GM21529 (cell line): ENCODE measurements at regions not wholly inside any gene's neighbourhood (a gene's known extent, or its start where the extent isn't known, plus 50 kb on each side); places are given as distances from the start of the nearest gene placed in this dataset.
"Not testable (repeated sequence)": the region's sequence is repeated elsewhere in the genome, so short reads cannot be mapped to it uniquely, and the experiment has no call there.

Experiments used
- ATAC-seq: cut with Tn5 transposase; IDR thresholded peaks from one replicate; pipeline ENCODE4 v1.9.1; 2021; ENCODE audit not compliant: unreplicated experiment

GRCh38 chr2:7516484-7517063 is 599.4 kb downstream of the RNF144A start:
- no peak for ATAC-seq

DNA sequence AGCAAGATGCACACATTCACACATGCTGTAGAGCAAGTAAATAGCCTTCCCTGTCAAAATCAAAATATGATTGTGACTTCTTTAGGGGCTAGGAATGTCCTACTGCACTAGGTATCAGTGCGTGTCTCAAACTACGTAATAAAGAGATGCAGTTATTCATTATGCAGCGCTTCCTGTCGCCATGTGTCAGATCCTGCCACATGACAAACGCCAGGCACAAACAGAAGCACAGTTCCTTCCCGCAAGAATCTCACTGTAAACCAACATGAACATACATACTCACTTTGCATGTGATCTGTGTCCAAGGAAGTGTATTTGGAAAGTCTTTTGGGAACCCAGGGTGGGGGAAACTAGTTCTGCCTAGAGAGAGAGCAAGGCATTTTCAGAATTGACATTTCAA is 599.9 kb downstream of the RNF144A start:
- no peak for ATAC-seq

- ATAC-seq, result no peak
Measured at GRCh38 chr2:7517851-7518250, 600.6 kb downstream of the RNF144A start.

GRCh38 chr2:7523481-7524120 is 606.4 kb downstream of the RNF144A start:
- ATAC-seq, result no peak

- ATAC-seq, result no peak
Measured at GRCh38 chr2:7524195-7524594, 607.0 kb downstream of the RNF144A start.

DNA sequence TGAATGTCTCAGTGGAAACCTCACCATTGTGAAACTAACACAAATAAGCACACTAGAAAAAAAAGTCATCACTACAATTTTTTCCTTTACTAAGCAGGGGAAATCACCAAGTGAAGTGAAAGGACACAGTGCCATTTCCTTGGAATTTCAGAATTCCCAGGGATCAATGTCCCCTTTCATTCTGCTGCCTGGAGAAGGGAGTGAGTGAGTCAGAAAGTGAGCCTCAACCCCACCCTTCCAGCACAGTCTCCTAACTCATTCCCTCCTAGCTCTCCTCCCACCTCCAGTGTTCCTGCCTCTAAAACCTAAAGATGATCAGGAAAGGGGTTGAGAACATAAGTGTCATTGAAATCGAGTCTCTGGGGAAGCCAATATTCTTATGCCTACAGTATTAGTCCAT is 608.5 kb downstream of the RNF144A start:
- no peak for ATAC-seq

DNA sequence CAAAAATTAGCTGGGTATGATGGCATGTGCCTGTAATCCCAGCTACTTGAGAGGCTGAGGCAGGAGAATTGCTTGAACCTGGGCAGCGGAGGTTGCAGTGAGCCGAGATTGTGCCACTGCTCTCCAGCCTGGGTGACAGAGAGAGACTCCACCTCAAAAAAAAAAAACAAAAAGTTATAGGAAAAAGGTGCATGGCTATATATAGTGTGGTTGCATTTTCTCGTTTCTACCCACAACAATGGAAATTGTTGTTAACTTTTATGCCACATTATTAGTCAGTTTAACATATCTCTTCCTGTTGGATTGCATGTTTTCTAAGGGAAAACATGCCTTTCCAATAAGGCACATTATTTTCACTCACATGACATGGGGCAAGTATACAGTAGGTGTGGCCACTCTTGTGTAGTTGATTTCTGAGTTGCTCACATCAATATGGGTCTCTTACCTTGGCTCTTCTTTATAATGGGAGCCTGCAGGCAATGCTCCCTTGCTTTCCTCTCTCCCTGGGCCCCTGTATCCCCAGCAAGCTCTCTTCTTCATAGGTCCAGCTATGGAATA is 610.0 kb downstream of the RNF144A start:
- no peak for ATAC-seq

GRCh38 chr2:7530001-7530400 is 612.8 kb downstream of the RNF144A start:
- no peak for ATAC-seq

DNA sequence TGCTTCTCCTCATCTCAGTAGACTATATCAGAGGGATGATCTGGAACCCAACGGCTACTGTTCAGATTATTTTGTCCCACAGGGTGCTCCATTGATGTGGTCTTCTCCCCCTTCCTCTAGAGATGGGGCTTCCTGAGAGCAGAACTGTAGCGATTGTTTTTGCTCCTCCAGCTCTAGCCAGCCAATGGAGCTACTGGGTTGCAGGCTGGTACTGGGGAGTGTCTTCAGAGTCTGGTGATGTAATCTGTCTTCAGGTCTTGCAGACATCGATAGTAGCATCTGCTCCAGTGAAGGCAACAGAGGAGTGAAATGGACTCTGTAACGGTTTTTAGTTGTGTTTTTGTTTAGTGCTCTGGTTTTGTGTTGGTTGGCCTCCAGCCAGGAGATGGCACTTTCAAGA is 621.9 kb downstream of the RNF144A start:
- ATAC-seq, result no peak

- no peak for ATAC-seq
Measured at GRCh38 chr2:7539760-7540159, 622.5 kb downstream of the RNF144A start.

- no peak for ATAC-seq
Measured at GRCh38 chr2:7552825-7553570, 635.8 kb downstream of the RNF144A start.

DNA sequence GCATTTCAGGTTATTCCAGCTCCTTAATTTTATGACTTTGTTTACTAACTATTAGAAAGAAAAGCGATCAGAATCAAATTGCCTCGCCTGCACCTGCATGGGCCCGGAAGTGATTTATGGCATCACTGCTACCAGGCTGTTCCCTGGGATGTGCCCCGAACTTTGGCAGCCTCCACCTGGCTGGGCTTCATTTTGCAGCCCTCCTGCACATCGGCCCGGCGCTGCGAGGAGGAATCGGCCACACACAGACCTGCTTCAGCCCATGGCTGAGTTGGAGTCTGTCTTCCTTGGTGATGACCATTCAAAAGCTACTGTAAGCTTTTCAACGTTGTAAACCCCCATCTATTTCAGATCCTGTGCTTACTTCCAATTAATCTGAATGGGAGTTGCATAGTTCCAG is 638.0 kb downstream of the RNF144A start:
- ATAC-seq, result no peak

DNA sequence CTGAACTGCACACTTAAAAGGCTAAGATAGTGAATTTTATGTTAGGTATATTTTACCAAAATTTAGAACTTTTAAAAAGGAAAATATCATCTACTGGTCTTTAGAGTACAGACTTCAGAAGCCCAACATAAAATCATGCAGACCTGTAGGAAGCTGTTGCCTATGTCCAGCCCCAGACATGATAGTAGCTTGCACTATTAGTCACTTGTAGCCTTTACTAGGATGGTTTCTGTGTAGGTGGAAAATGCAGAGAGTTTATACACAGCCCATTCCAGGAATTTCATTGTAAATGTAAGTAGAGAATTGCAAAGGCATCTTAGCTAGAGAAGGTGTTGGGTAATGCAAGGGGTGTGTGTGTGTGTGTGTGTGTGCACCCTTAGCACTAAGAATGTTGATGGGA is 640.2 kb downstream of the RNF144A start:
- no peak for ATAC-seq

- no peak for ATAC-seq
Measured at GRCh38 chr2:7559791-7560190, 642.6 kb downstream of the RNF144A start.

- ATAC-seq, result no peak
Measured at GRCh38 chr2:7566382-7566881, 649.2 kb downstream of the RNF144A start.

- ATAC-seq, result not testable (repeated sequence)
Measured at GRCh38 chr2:7567116-7567515, 649.9 kb downstream of the RNF144A start.

DNA sequence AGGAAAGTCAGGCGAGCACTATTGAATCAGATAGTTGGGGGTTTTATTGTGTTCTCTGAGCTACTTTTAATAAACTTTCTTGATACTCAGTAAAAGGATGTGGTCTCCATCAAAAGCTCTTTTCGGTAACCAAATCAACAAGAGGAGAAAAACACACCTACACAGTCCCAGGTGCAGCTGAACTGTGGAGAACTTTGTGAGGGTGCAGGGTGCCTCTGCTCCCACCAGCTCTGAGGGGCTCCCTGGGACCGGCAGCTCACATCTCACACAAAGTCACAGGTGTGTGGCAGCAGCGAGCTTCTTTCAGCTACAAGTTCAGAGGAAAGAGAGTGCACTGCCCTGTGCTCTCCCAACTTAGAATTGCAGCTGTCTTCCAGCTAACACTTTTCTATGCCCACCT is 650.4 kb downstream of the RNF144A start:
- ATAC-seq, result peak; percentile 78

- no peak for ATAC-seq
Measured at GRCh38 chr2:7570247-7570646, 653.0 kb downstream of the RNF144A start.

DNA sequence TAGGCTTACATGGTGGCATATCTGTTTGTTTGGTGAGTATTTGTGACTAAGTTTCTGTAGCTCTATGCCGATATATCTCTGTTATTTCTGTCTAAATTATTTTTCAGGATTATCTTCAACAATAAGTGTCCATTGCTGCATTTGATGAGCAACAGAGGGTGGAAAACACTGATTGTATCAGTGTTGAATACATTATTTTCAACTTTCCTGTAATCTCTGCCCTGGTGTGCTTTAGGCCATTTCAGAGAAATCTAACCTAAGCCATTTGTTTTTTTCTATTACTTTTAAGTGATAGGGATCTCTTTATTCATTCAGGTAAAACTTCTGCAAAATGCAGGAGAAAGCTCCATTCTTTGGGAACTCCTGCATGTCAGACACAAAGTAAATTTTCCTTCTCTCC is 654.5 kb downstream of the RNF144A start:
- ATAC-seq, result no peak

GRCh38 chr2:7572450-7572849 is 655.2 kb downstream of the RNF144A start:
- no peak for ATAC-seq

DNA sequence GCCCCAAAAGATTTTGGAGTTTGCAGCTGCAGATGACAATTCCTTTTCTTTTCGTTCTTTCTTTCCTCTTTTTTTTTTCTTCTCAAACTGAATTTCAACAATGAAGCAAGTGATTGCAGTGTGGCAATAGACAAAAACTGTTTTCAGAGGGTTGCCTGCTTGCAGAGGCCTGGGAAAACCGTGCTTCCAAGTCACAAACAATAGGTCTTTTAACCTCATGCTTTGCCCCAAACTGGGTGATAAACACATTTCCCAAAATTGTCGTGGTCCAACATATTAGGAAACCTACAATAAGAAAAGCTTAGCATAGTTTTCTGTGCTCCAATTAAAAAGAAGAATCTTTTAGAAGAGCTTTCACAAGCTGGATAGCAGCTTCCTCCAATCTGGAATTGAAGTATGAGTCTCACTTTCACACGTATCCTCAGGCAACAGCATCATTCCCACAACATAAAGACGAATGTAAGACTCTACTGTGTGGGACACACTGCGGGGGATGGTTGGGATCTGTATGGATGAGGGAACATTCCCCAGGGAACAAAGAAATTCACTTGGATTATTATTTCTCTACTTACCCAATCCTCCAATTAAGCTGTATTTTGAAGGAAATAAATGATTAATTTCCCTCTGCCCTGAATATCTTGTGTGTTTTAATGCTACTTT is 656.1 kb downstream of the RNF144A start:
- no peak for ATAC-seq
